Parathyroid adenoma (tissue), 2 donors: ENCODE measurements at regions not wholly inside any gene's neighbourhood (a gene's known extent, or its start where the extent isn't known, plus 50 kb on each side); places are given as distances from the start of the nearest gene placed in this dataset.

Experiments
- H2AFZ ChIP-seq: fragments of 300-600 bp; sonication (generic); one replicate; pipeline ENCODE4 v1.7.0; 2017; ENCODE audit warnings: antibody characterized with exemption, mild to moderate bottlenecking
- H3K27ac ChIP-seq: fragments of 300-600 bp; sonication (generic); one replicate; pipeline ENCODE4 v1.7.0; 2017
- H3K27me3 ChIP-seq: fragments of 300-600 bp; sonication (generic); one replicate; pipeline ENCODE4 v1.7.0; 2017; ENCODE audit warnings: low read length; ENCODE audit not compliant: control insufficient read depth, insufficient read depth
- H3K36me3 ChIP-seq: fragments of 300-600 bp; sonication (generic); one replicate; pipeline ENCODE4 v1.7.0; 2017; ENCODE audit warnings: low read length; ENCODE audit not compliant: control insufficient read depth, insufficient read depth
- H3K4me1 ChIP-seq: fragments of 300-600 bp; sonication (generic); one replicate; pipeline ENCODE4 v1.7.0; 2017; ENCODE audit warnings: control low read depth
- H3K4me2 ChIP-seq: fragments of 300-600 bp; sonication (generic); one replicate; pipeline ENCODE4 v1.7.0; 2017; ENCODE audit warnings: low read length
- H3K4me3 ChIP-seq: fragments of 300-600 bp; sonication (generic); one replicate; pipeline ENCODE4 v1.7.0; 2017; ENCODE audit warnings: low read depth, low read length
- H3K79me2 ChIP-seq: fragments of 300-600 bp; sonication (generic); one replicate; pipeline ENCODE4 v1.7.0; 2017; ENCODE audit warnings: control low read depth
- H3K9ac ChIP-seq: fragments of 300-600 bp; sonication (generic); one replicate; pipeline ENCODE4 v1.7.0; 2017; ENCODE audit warnings: mild to moderate bottlenecking
- H3K9me3 ChIP-seq: fragments of 300-600 bp; sonication (generic); one replicate; pipeline ENCODE4 v1.7.0; 2017; ENCODE audit warnings: low read length; ENCODE audit not compliant: control insufficient read depth
- TF ChIP-seq, protein P1 (sequence below): fragments of 300-600 bp; sonication (generic); IDR thresholded peaks from one replicate; pipeline ENCODE4 v1.7.0; 2017; ENCODE audit warnings: antibody characterized with exemption, mild to moderate bottlenecking
- donor health status: primary hyperparathyroidism.

DNA sequence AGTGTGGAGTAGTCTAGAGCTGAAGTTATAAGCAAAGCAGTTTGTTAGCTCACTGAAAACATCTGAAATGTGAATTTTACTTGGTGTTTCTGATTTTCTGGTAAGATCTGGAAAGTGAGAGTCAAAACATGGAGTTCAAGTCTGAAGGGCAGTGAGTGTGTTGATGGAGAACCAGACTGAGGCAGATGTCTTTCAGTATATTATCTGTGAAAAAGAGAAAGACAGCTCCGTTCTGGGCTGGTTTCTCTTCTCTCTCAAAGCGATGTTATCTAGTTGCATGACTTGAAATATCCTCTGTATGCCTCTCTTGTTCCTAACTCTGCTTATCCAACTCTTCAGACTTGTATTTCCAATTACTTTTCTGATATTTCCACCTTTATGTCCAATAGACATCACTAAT, 381.9 kb upstream of the RGS6 start:
- H3K79me2 ChIP-seq: no peaks in the 10 kb centered on the region
- no peaks in the 10 kb centered on the region for H3K4me1 ChIP-seq
- H3K36me3 ChIP-seq: no peaks in the 10 kb centered on the region
- no peak overlapping the region for H3K9ac ChIP-seq
- H3K9me3 ChIP-seq: no peaks in the 10 kb centered on the region
- no peak overlapping the region for H3K4me3 ChIP-seq
- TF ChIP-seq, protein P1, sequence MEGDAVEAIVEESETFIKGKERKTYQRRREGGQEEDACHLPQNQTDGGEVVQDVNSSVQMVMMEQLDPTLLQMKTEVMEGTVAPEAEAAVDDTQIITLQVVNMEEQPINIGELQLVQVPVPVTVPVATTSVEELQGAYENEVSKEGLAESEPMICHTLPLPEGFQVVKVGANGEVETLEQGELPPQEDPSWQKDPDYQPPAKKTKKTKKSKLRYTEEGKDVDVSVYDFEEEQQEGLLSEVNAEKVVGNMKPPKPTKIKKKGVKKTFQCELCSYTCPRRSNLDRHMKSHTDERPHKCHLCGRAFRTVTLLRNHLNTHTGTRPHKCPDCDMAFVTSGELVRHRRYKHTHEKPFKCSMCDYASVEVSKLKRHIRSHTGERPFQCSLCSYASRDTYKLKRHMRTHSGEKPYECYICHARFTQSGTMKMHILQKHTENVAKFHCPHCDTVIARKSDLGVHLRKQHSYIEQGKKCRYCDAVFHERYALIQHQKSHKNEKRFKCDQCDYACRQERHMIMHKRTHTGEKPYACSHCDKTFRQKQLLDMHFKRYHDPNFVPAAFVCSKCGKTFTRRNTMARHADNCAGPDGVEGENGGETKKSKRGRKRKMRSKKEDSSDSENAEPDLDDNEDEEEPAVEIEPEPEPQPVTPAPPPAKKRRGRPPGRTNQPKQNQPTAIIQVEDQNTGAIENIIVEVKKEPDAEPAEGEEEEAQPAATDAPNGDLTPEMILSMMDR: no peak
- no peak overlapping the region for H3K4me2 ChIP-seq
- H3K27me3 ChIP-seq: no peaks in the 10 kb centered on the region
- H3K27ac ChIP-seq: no peak overlapping the region
- no peak overlapping the region for H2AFZ ChIP-seq

DNA sequence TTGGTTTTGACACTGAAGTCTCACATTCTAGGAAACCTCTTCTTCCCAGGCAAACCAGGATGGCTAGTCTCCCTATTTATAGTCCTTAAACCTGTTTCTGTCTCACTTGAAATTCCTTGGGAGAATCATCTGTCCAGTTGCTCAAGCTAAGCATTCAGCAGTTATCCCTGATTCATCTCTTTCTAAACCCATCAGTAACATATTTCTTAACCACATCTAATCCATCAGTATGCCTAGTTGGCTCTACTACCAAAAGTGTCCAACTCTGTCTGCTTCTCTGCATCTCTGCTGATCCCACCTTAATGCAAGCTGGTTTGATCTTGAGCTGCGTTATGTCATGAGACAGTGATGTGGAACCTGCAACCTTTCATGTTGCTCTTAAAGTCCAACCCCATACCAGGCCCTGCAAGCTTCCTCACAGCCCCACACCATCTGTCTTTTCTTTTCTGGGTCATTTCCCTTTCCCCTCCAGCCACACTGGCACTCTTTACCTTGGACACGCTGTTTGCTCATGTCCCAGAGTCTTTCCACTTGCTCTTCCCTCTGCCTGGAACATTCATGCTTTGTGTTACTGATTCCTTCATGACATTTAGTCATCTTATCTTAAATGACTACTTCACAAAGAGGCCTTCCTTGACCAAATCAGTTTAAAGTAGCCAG, 380.8 kb upstream of the RGS6 start:
- H3K4me1 ChIP-seq: peaks cover under 1% of the 10 kb centered on the region
- no peaks in the 10 kb centered on the region for H3K27me3 ChIP-seq
- H3K27ac ChIP-seq: no peak overlapping the region

GRCh38 chr14:71552809-71553208, 379.4 kb upstream of the RGS6 start:
- TF ChIP-seq, protein P1: no peak
- Histone ChIP-seq H3K4me2 (no peak overlapping the region), H3K9me3 (no peaks in the 10 kb centered on the region), H3K9ac (no peak overlapping the region), H3K27ac (no peak overlapping the region), H3K4me3 (no peak overlapping the region), H3K36me3 (no peaks in the 10 kb centered on the region), H2AFZ (no peak overlapping the region), H3K79me2 (no peaks in the 10 kb centered on the region), H3K4me1 (peaks cover 4% of the 10 kb centered on the region), H3K27me3 (no peaks in the 10 kb centered on the region)

More for the DNA sequence above, 380.8 kb upstream of the RGS6 start:
- no peaks in the 10 kb centered on the region for H3K9me3 ChIP-seq
- no peak overlapping the region for H3K4me3 ChIP-seq
- no peaks in the 10 kb centered on the region for H3K79me2 ChIP-seq
- H3K9ac ChIP-seq: no peak overlapping the region
- no peak overlapping the region for H2AFZ ChIP-seq
- H3K36me3 ChIP-seq: no peaks in the 10 kb centered on the region
- TF ChIP-seq, protein P1: no peak
- H3K4me2 ChIP-seq: no peak overlapping the region

- Histone ChIP-seq H3K79me2 (no peaks in the 10 kb centered on the region), H3K27ac (no peak overlapping the region), H3K4me2 (no peak overlapping the region), H3K36me3 (no peaks in the 10 kb centered on the region), H3K9me3 (no peaks in the 10 kb centered on the region), H3K4me1 (peaks cover 4% of the 10 kb centered on the region), H2AFZ (no peak overlapping the region), H3K4me3 (no peak overlapping the region), H3K9ac (no peak overlapping the region), H3K27me3 (no peaks in the 10 kb centered on the region)
- TF ChIP-seq, protein P1: no peak
These were observed 378.4 kb upstream of the RGS6 start for GRCh38 chr14:71553779-71554178.

GRCh38 chr14:71554323-71554722, 377.9 kb upstream of the RGS6 start:
- Histone ChIP-seq H3K9ac (no peak overlapping the region), H3K79me2 (no peaks in the 10 kb centered on the region), H3K4me1 (peaks cover 4% of the 10 kb centered on the region), H3K4me3 (no peak overlapping the region), H3K27me3 (no peaks in the 10 kb centered on the region), H3K4me2 (no peak overlapping the region), H3K36me3 (no peaks in the 10 kb centered on the region), H3K9me3 (no peaks in the 10 kb centered on the region), H3K27ac (no peak overlapping the region), H2AFZ (no peak overlapping the region)
- TF ChIP-seq, protein P1: no peak
